ENCODE measurements at regions not wholly inside any gene's neighbourhood (a gene's known extent, or its start where the extent isn't known, plus 50 kb on each side); places are given as distances from the start of the nearest gene placed in this dataset.

DNA sequence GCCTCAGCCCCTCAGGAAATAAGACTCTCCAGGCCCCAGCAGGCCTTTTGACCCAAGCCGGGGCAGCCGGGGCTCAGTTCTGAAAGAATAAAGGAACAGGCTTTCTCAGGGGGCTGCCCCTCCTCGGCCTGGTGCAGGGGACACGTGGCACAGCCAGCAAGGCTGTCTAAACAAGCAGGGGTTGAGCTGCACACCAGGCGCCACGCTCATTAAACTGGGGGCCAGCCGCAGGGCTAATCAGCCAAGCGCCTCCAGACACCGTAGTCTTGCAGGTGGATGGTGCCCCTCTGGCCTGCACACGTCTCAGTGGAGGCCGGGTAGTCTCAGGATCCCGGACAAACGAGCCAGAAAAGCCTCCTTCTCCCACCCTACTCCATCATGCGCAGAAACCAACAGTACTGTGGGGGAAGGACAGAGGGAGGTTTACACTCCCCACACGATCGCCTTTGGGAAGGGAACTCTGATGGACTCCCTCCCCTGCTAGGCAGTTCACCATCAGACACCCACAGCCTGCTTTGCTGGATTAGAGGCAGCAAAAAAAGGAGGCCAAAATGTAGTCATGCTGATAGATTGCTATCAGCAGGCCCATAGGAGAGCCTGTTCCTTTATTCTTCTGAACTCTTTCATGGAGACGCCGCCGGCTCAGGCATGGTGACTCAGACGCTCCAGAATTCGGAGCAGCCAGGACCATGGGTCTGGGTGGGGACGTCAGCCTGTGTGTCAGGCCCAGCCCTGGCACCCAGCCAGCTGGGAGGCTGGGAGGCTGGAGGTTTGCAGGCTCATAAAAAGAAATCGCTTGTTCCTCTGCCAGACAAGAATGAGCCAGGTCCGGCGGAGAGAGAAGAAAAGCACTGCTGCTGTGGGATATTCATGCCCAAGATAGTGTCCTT is 342.4 kb downstream of the BCOR start:
- no peak for DNase-seq

DNA sequence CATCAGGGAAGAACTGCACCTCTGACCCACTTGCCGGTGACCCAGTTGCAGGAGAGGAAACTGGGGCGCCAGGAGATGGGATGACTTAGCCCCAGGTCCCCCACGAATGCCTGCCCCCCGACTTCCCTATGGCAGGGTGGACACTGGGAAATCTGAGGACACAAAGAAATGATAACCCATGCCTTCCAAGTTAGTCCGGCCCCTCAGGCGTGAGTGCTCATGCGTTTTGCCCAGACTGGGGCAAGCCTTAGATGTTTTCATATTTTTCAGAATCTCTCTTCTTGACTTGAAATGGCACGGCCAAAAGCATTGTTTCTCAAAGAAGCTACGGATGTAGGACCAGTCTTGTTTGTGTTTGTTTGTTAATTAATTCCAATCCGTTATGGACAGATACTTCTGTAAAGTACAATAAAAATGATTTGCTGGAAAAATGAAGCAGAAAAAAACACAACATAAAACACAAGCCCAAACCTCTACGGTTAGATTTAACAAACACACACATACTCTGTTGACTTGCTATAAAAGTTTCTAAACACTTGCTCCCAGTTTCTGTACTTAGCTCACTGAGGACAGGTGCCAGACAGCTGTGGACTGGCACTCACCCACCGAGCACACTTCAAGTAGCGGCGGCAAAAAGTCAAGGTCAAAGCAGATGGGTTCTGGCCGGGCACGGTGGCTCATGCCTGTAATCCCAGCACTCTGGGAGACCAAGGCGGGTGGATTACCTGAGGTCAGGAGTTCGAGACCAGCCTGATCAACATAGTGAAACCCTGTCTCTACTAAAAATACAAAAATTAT is 341.5 kb downstream of the BCOR start:
- DNase-seq, result no peak

DNA sequence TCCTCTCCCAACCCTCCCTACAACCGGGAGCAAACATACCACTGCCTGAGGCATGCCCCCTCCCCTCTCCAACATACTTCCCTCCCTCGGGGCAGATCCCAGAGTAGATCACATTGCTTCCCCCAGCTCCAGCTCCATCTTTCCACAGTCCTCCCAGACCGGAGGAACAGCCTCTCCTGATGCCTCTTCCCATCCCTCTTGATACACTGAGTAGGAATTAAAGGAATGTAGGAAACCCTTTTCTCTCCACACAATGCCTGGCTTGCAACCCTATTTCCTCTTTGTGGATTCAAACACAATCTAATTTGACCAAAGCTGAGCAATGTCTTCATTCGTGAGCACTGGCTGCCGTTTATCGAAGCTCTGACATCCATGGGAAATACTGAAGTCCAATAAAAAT is 339.8 kb downstream of the BCOR start:
- DNase-seq, result no peak

DNA sequence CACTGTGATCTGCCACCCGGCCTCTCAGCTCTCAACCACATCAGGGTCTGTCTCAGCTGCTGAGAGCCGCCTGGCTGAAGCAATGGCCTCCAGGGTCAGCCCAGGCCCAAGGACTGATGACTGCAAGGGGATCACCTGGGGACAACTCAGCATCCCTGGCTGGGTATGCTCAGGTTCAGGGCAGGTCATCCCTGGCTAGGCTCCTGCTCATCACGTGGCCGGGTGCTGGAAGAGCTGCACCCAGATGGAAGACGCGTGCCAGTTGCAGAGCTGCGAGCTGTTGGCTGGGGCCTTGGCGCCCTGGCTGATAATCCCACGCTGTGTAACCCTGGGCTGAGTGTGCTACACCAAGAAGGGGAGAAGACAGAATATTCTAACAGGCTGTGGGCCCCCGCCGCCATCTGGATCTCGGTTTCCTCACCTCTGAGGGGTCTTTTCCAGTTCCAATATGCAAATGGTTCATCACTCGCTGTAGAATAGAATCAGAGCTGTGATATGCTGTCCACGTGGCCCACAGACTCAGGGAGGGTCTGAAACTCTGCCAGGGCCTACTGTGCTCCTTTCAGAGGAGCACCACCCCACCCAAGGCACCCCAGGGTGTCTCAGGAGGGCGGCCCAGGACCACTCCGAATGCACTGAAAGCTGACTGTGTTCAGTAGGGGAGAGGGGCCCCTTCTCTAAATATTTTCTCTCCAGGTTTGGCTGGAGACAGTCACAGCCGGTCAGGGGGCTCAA is 338.8 kb downstream of the BCOR start:
- no peak for DNase-seq

DNA sequence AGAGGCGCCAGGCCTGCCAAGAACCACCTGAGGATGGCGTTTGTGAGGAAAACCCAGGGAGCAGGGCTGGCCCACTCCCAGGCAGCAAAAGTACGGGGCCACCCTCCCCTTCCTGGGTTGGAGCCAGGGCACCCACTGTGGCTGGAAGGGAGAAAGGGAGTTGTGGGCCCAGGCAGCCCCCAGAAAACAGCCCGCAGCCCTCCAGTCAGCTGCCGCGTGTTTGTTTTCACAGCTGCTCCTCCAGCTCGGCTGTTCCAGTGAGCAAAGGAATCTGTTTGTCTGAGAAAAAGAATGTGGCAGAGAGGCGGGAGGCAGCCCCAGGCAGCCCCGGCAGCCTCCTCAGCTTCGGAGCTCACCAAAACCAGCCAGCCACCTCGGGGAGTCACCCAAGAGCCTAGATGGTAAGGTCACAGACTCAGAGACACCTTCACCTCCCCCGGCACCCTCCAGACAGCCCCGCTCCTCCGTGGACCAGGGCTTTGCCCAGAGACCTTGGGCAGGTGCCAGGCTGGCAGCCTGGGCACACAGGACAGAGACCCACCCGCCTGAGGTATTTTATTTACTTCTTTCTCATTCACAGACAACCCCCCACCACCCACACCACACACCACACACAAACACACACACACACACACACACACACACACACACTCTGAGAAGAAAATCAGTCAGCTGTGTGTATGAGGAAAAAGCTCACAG is 338.1 kb downstream of the BCOR start:
- DNase-seq, result no peak

DNA sequence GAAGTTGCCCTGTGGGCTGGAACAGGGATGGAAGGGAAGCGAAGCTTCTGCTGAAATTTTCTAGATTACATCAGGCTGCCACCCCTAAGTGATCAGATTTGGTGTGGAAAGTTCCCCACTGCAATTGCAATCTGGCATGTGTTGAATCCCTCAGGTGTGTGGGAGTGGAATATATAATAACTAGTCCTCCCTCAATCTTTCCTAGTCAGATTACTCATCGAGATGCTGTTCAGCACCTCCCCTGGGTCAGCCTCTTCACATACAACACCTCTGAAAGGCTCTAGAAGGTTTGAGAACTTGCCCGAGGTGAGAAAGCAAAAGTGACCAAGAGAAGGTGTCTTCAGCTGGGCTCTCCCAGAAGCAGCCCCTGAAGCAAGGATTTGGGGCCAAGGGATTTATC is 336.8 kb downstream of the BCOR start:
- DNase-seq, result no peak

DNA sequence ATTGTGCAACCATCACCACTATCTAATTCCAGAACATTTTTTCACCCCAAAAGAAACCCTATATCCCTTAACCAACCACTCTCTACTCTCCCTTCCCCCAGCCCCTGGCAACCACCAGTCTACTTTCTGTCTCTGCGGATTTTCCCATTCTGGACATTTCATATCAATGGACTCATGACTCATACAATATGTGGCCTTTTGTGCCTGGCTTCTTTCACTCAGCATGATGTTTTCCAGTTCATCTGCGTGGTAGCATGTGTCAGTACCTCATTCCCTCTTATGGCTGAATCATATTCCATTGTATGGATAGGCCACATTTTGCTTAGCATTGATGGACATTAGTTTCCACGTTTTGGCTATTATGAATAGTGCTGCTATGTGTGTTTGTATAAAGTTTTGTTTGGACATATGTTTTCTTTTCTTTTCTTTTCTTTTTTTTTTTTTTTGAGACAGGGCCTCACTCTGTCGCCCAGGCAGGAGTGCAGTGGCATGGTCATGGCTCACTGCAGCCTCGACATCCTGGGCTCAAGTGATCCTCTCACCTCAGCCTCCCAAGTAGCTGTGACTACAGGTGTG is 335.4 kb downstream of the BCOR start:
- no peak for DNase-seq

DNA sequence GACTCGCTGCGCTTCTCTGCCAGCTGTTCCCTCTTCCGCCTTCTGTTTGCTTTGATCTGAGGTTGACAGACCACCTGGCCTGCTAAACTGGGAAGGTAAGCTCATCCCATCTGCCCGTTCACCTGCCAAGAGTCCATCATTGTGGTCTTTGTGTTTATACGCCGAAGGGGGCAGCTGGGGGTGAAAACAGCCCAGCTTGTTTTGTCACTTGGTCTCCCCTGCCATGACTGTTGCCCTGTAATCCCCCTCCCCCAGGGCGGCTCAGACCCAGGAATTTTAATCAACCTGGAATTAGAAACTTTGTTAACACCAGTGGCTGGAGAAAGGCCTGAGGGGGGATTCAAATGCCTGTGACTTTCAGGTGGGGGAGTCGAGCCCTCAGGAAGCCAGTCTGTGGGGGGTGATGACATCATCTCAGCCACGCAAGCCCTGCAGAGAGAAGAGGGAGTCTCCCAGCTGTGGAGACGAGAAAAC is 333.3 kb downstream of the BCOR start:
- no peak for DNase-seq

DNA sequence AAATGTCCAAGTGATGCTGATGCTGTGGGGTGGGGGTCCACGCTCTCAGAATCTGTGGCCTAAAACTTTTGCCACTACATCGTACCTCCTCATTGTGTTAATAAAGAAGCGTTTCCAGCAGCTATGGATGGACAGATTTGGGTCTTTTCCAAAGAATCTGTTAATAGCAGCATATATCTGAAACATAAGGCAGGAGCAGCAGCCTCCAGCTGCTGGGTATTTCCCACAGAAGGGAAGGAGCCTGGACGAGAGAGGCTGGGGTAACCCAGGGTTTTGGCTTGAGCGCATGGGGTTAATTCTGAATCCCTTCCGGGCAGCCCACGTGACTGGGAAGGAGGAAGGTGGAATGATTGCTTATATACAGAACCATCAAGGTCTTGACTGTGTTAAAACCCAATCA is 332.4 kb downstream of the BCOR start:
- no peak for DNase-seq

DNA sequence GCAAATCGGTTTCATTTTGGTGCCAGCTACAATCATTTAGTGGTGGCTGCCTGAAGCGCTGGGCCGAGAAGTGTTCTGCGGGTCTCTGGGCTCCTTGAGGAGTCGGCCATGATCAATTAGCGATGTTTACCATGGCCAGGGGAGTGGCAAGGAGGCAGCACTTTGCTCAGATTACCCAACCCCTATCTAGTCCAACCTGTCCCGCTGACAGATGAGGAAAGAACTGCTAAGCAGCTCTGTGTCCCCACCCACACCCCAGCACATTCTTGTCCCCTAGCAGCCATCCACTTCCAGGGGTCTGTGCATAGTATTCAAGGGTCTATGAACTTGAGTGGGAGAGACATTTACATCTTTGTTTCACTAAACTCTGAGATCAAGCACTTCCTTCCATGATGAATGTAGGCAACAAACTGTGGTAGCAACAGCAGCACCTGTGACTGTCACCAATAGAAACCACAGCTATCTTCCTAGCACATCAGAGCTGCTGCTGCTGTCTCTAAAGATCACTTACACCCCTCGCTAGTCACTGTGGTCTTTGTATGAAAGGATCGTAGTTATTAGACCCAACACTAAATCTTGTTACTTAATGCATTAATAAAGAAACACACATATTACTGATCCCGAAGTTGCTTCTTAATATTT is 331.6 kb downstream of the BCOR start:
- DNase-seq, result no peak

DNA sequence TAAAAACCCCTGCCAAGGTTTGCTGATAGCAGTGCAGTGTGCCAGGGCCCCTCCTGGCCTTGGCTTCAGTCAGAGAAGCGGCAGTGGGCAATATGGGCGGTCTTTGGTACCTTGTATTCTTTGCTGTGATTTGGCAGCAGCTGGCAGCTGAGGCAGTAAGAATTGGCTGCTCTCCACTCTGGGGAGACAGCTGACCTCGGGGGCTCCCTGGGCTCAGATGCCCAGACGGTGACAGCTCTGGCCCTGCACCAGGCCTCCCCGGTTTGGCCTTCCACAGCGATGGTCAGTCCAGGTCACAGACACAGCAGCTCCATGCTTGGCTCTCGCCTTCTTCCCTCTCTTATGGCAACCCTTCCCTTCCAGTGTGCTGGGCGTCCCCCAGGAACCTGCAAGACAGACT is 330.9 kb downstream of the BCOR start:
- no peak for DNase-seq

DNA sequence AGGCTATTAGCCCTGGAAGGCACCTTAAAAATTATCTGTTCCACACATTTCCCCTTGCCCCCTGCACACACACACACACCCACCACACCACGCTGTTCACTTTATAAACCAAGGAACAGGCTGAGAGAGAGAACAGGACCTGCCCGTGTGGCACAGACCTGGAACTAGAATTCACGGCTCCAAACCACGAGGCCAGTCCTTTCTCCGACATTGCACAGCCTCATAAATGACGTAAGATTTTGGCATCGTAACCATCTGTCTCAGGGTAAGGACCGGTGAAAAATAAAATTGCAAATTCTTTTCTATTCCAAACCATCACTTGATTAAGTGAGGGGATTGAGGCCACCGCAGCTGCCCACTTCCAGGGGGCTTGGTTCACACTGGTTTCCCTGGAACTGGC is 330.3 kb downstream of the BCOR start:
- no peak for DNase-seq

DNA sequence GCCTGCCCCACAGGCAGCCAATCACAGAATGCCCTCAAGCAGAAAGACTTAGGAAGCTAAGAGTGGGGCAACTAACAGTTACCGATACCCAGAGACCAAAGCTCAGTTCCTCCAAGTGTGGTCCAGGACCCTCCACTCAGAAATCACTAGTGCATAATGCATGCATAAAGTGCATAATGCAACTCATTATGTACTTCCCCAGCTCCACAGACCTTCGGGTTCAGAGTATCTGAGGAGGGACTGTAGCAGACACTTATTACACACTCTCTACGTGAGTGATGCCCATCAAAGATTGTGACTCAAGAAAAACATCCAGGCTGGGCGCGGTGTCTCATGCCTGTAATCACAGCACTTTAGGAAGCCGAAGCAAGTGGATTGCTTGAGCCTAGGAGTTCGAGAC is 328.0 kb downstream of the BCOR start:
- no peak for DNase-seq

DNA sequence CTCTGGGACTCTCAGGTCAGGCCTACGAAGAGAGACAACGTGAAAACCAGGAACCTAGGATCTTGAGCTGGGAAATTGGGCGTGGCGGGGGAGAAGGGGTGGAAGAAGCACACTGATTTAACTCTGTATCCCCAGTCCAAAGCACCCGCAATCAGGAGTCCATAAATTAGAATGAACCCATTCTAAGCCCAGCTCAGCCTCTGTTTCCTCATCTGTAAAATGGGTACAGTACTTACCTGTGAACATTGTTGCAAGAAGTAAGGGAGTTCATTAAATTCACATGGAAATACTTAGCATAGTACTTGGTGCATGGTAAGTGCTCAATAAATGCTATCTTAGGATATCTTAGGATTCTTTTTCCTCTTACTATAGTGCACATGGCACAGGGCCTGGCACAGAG is 326.7 kb downstream of the BCOR start:
- no peak for DNase-seq

DNA sequence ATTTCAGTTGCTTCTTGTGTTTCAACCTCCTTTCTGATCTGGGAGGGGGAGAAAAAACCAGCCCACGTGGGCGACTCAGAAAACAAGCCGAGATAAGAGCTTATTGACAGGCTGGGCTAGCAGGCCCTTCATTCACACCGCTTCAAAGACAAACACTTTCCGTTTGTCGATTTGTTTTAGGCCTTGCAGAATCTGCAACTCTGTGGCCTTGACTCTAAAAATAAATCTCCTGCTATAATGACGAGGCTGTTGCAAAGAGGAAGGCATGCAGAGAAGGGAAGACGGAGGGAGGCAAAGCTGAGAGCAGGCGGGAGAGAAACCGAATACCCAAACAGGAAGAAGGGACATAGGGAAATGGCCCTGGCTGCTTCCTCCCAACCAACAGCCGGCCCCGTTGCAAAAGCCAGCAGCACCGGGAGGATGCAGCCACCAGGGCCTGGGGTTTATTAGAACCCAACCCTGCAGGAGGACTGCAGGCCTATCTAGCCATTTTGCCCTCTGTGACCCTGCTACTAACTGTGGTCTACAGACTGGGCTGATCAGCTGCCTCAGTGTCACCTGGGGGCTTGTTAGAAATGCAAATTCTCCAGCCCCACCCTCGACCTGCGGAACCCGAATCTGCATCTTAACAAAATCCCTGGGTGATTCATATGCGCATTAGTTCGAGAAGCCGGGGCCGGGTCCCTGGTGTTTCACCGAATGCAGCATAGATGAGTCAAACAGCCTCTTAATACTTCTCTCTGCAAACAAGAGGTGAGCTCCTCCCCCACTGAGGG is 325.5 kb downstream of the BCOR start:
- DNase-seq, result peak; percentile 68

DNA sequence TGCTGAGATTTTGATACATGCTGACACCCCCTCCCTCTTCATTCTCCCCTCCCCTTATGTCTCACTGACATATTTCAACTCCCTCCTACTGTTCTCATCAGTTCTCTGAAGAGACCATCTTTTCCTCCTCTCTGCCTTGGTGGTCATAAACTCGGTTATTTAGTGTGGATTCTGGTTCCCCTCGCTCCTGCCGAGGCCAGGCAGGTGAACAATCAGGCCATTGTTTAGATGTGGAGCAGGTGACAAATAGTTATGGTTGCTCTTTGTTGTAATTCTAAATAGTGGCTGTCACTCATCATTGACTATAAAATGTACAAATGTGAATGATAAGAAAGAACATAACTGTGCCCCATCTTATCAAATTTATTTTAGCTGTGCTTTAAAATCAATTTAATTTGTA is 324.6 kb downstream of the BCOR start:
- DNase-seq, result no peak

DNA sequence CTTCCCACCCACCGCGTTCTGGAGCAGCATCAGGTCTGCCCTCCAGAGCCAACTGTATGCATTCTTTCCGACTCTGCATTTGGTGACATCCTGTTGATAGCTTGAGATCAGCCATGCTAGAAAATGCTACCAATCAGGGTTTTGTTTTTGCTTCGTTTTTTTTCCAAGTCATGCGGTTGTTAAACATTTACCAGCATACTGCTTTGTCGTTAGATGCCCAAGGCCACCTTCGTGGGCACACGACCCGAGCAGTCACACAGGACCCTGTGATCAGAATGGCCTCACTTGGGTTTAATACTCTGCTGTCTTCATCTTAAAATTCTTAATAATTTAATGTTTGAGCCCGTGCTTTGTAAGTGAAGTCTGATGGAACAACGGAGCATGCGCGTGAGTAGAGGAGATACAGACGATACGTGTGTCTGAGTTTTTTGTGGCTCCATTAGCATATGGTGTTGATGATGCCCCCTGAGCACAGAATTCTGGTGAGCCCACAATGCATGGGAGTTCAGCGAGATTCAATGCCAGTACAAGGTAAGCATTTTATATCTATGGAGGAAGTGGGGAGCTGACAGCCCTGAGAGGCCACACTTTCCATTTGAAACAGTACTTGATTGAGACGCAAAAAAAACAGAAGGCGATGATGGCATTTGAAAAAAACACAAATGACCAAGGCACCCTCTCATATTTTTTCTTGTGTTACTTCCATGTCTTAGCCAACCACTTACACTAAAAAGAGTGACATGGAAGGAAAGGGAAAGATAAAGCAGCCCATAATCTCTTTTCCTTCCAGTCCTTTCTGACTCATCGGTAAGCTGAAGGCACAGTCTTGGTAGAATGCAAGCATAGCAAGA is 323.6 kb downstream of the BCOR start:
- no peak for DNase-seq

DNA sequence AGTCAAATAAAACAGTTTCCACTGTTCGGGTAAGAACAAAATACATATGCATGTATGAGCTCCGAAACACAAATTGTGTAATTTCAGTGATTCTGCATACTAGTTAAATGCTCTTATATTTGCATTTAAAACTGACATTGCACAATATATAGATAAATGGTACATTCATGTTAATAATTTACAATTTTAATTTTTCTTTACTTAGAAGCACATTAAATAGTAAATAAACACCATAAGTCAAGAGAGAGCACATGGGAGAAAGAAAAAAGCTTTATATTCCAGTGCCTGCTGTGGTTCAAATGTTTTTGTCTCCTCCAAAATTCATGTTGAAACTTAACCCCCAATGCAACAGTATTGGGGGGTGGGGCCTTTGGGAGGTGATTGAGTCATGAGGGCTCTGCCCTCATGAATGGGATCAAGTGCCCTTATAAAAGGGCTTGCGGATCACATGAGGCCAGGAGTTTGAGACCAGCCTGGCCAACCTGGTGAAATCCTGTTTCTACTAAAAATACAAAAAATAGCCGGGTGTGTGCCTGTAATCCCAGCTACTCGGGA is 322.9 kb downstream of the BCOR start:
- no peak for DNase-seq

DNA sequence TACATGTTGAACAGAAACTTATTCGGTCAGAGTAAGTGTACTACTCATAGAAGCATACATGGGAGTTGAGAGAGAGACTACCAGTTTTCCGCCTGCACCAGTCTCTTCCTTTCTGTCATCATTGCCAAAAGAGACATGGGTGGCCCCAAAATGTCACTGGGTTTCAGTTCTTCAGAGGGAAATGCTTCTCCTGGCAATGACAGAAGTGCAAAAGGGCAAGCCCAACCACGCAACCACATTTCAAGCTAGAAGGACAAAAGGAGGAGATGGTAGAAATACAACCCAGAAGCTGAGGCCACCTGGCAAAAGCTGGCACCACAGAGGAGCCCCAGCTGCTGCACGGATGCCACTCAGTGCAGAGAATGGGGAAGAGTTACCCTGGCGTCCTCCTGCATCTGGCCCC is 320.1 kb downstream of the BCOR start:
- no peak for DNase-seq

Data from GF-D8 (cell line).